Stomach (tissue), 8 donors: ENCODE measurements at regions not wholly inside any gene's neighbourhood (a gene's known extent, or its start where the extent isn't known, plus 50 kb on each side); places are given as distances from the start of the nearest gene placed in this dataset.
"Not testable (repeated sequence)": the region's sequence is repeated elsewhere in the genome, so short reads cannot be mapped to it uniquely, and the experiment has no call there.

Experiments
- DNase-seq, 2 donors: peaks; one replicate each; pipeline versions ENCODE4 v3.0.0 to v3.0.0-alpha.2; 2013 to 2019
- H3K27ac ChIP-seq, 5 donors: fragments of 200-600 bp in 4 of 5; sonication (generic) in 4 of 5; one replicate each; pipeline ENCODE4 v1.5.1; 2013 to 2019; ENCODE audit warnings: mild to moderate bottlenecking in 1 of 5, moderate library complexity in 1 of 5
- H3K27me3 ChIP-seq, 3 donors: fragments of 200-600 bp; sonication (generic); one replicate each; pipeline ENCODE4 v1.5.1; 2017 to 2019; ENCODE audit warnings: mixed run types in 1 of 3
- H3K36me3 ChIP-seq, 4 donors: fragments of 200-600 bp; sonication (generic); 1 replicate in 3 of 4; 2 replicates in 1 of 4; pipeline ENCODE4 v1.5.1; 2016 to 2019
- H3K4me1 ChIP-seq, 4 donors: fragments of 200-600 bp; sonication (generic); one replicate each; pipeline ENCODE4 v1.5.1; 2016 to 2019
- H3K4me3 ChIP-seq, 4 donors: fragments of 200-600 bp; sonication (generic) in 3 of 4; one replicate each; pipeline ENCODE4 v1.5.1; 2016 to 2019; ENCODE audit warnings: mild to moderate bottlenecking in 1 of 4
- H3K9me3 ChIP-seq, 4 donors: fragments of 200-600 bp; sonication (generic); one replicate each; pipeline ENCODE4 v1.5.1; 2016 to 2019
- EP300 ChIP-seq: sonication (generic); formaldehyde crosslinking; IDR thresholded peaks from one replicate; pipeline ENCODE4 v1.6.1; 2017; ENCODE audit warnings: antibody characterized with exemption
- POLR2A ChIP-seq, 4 donors: fragments of 450-650 bp; IDR thresholded peaks; one replicate each; pipeline ENCODE4 v1.6.1; 2016; ENCODE audit warnings: antibody characterized with exemption in 4 of 4, control low read depth in 2 of 4, mild to moderate bottlenecking in 1 of 4, moderate library complexity in 1 of 4
- POLR2AphosphoS5 ChIP-seq, 3 donors: sonication (generic); formaldehyde crosslinking; IDR thresholded peaks; one replicate each; pipeline ENCODE4 v1.6.1; 2016; ENCODE audit warnings: antibody characterized with exemption in 3 of 3
- WGBS, 5 donors: extraction: QIAGEN DNeasy Blood & Tissue Kit in 3 of 5; methylation state at CpG; one replicate each; pipeline versions ENCODE4 v1.1.5 to v1.1.7; 2013 to 2018; 5-methylcytosine and 5-hydroxymethylcytosine counted together
- intact Hi-C: fragments of 100-400 bp; cut with DNase I; formaldehyde crosslinking; loops from one replicate; pipeline ENCODE4 v1.15.1; 2023; ENCODE audit warnings: low total_unique reads
- TF ChIP-seq, protein P1 (sequence below), 7 experiments: fragments of 450-650 bp in 4 of 7; fragments of 200-600 bp in 3 of 7; sonication (generic) in 3 of 7; IDR thresholded peaks; one replicate each; pipeline ENCODE4 v1.5.1; 2016 to 2019; ENCODE audit warnings: antibody characterized with exemption in 7 of 7, control low read depth in 2 of 7, mild to moderate bottlenecking in 1 of 7
- donor health status: healthy with polysubstance abuse.
- donor health status: Bipolar disorder and iron deficiency.
- donor health status: healthy.

- Histone ChIP-seq H3K4me1 (peaks cover 0 to 4% (median 0%) of the 10 kb centered on the region in 4 donors), H3K9me3 (no peaks in the 10 kb centered on the region), H3K27ac (no peak overlapping the region), H3K4me3 (no peak overlapping the region), H3K27me3 (peaks cover 0 to 4% (median 0%) of the 10 kb centered on the region in 3 donors), H3K36me3 (no peaks in the 10 kb centered on the region)
- TF ChIP-seq EP300, result no peak
- TF ChIP-seq, protein P1, sequence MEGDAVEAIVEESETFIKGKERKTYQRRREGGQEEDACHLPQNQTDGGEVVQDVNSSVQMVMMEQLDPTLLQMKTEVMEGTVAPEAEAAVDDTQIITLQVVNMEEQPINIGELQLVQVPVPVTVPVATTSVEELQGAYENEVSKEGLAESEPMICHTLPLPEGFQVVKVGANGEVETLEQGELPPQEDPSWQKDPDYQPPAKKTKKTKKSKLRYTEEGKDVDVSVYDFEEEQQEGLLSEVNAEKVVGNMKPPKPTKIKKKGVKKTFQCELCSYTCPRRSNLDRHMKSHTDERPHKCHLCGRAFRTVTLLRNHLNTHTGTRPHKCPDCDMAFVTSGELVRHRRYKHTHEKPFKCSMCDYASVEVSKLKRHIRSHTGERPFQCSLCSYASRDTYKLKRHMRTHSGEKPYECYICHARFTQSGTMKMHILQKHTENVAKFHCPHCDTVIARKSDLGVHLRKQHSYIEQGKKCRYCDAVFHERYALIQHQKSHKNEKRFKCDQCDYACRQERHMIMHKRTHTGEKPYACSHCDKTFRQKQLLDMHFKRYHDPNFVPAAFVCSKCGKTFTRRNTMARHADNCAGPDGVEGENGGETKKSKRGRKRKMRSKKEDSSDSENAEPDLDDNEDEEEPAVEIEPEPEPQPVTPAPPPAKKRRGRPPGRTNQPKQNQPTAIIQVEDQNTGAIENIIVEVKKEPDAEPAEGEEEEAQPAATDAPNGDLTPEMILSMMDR (IDR thresholded peaks at IDR 0.05), result no peak
- TF ChIP-seq POLR2AphosphoS5 (IDR thresholded peaks at IDR 0.05), result no peak
- TF ChIP-seq POLR2A (IDR thresholded peaks at IDR 0.05), result no peak
- intact Hi-C loops, result no loop called here
- 79 to 85% (median 84%) methylated on average over 10 of the region's 10 CpGs for WGBS, 5 donors
- no peak for DNase-seq
Measured at GRCh38 chr16:50448981-50449380, 80.2 kb upstream of the BRD7 start.

DNA sequence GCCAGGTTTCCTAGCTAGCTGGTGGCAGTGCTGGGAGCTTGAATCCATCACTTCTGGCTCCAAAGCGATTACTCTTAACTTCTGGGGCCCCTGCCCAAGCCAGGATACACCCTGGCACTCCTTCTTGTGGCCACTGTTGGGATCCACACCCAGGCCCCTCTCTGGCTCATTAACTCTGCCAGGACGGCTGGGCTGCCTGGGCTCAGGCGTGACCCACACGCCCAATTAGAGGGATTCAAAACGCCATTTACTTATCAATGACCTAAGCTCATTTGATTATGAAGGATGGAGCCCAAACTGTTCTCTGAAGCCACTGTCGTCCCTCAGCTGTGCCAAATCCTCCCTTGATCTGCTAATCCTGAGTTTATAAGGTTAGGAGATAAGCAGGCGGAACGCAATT lies 79.7 kb upstream of the BRD7 start:
- no peak for DNase-seq
- Histone ChIP-seq H3K4me1 (peaks cover 0 to 4% (median 0%) of the 10 kb centered on the region in 4 donors), H3K27me3 (peaks cover 0 to 4% (median 0%) of the 10 kb centered on the region in 3 donors), H3K27ac (no peak overlapping the region), H3K9me3 (no peaks in the 10 kb centered on the region), H3K4me3 (no peak overlapping the region), H3K36me3 (no peaks in the 10 kb centered on the region)
- 47 to 69% (median 58%) methylated on average over 8 of the region's 8 CpGs for WGBS, 5 donors
- TF ChIP-seq EP300, result no peak
- TF ChIP-seq, protein P1 (IDR thresholded peaks at IDR 0.05), result no peak
- TF ChIP-seq POLR2A (IDR thresholded peaks at IDR 0.05), result no peak
- no peak for TF ChIP-seq POLR2AphosphoS5 (IDR thresholded peaks at IDR 0.05)
- intact Hi-C loops, result no loop called here

- WGBS, 5 donors, result 81 to 90% (median 83%) methylated on average over 8 of the region's 8 CpGs
Measured at GRCh38 chr16:50447386-50447785, 78.6 kb upstream of the BRD7 start.

DNA sequence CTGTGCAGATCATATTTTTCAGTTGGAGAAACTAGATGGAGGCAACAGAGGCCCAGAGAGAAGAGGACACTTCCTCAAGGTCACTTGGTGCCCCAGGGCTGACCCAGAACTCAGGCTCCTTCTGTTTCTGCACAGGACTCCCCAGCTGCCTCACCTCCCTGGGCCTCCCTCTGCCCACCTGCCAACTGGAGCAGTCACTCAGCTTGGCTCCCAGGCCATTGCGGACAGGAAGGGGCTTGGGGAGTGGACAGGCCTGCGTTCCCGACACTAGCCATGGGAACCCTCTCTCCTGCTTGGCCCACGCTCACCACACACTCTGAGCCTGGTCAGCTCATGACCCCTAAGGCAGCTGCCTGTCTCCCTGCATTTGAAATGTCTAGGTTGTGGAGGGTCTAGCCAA lies 78.1 kb upstream of the BRD7 start:
- Histone ChIP-seq H3K9me3 (peaks cover 2 to 7% (median 6%) of the 10 kb centered on the region in 4 donors), H3K36me3 (no peaks in the 10 kb centered on the region), H3K4me1 (peaks cover 0 to 4% (median 0%) of the 10 kb centered on the region in 4 donors), H3K4me3 (no peak overlapping the region), H3K27ac (no peak overlapping the region), H3K27me3 (peaks cover 0 to 4% (median 0%) of the 10 kb centered on the region in 3 donors)
- intact Hi-C loops, result no loop called here
- DNase-seq, result no peak
- TF ChIP-seq POLR2A (IDR thresholded peaks at IDR 0.05) (no peak), POLR2AphosphoS5 (IDR thresholded peaks at IDR 0.05) (no peak), EP300 (no peak)
- TF ChIP-seq, protein P1 (IDR thresholded peaks at IDR 0.05), result no peak
- WGBS, 5 donors, result 70 to 96% (median 91%) methylated on average over 2 to 4 of the region's 4 CpGs

More at GRCh38 chr16:50447386-50447785, 78.6 kb upstream of the BRD7 start:
- H3K4me3 ChIP-seq, H3K4me1 ChIP-seq, intact Hi-C loops, H3K9me3 ChIP-seq, H3K36me3 ChIP-seq, H3K27me3 ChIP-seq, DNase-seq, H3K27ac ChIP-seq: not testable (repeated sequence)
